ENCODE measurements at regions not wholly inside any gene's neighbourhood (a gene's known extent, or its start where the extent isn't known, plus 50 kb on each side); places are given as distances from the start of the nearest gene placed in this dataset.

DNA sequence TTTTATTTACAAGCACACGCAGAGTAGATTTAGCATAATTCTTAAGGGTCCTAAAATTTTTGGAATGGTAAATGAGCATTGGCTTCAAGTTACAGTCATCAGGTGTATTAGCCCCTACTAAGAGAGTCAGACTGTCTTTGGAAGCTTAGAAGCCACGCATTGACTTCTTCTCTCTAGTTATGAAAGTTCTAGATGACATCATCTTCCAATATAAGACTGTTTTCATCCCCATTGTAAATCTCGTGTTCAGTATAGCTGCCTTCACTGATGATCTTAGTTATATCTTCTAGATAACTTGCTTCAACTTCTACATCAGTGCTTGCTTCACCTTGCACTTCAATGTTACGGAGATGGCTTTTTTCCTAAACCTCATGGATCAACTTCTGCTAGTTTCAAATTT lies 148.8 kb upstream of the SLITRK1 start:
- DNase-seq (no peak), ATAC-seq (no peak)
- intact Hi-C loops (cut with DNase I), result no loop called here
- H3K27me3 ChIP-seq, result no peaks in the 10 kb centered on the region
- H3K27ac ChIP-seq, result no peak overlapping the region
- no peaks in the 10 kb centered on the region for H3K4me1 ChIP-seq
- no peak for TF ChIP-seq POLR2A (IDR thresholded peaks at IDR 0.05)
- TF ChIP-seq, protein P1, sequence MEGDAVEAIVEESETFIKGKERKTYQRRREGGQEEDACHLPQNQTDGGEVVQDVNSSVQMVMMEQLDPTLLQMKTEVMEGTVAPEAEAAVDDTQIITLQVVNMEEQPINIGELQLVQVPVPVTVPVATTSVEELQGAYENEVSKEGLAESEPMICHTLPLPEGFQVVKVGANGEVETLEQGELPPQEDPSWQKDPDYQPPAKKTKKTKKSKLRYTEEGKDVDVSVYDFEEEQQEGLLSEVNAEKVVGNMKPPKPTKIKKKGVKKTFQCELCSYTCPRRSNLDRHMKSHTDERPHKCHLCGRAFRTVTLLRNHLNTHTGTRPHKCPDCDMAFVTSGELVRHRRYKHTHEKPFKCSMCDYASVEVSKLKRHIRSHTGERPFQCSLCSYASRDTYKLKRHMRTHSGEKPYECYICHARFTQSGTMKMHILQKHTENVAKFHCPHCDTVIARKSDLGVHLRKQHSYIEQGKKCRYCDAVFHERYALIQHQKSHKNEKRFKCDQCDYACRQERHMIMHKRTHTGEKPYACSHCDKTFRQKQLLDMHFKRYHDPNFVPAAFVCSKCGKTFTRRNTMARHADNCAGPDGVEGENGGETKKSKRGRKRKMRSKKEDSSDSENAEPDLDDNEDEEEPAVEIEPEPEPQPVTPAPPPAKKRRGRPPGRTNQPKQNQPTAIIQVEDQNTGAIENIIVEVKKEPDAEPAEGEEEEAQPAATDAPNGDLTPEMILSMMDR (IDR thresholded peaks at IDR 0.05), result no peak
- H3K36me3 ChIP-seq, result no peaks in the 10 kb centered on the region
- H3K4me3 ChIP-seq, result no peak overlapping the region
- WGBS, 4 donors, result 80 to 85% (median 82%) methylated on average over 4 of the region's 4 CpGs
- H3K9me3 ChIP-seq, result no peaks in the 10 kb centered on the region

DNA sequence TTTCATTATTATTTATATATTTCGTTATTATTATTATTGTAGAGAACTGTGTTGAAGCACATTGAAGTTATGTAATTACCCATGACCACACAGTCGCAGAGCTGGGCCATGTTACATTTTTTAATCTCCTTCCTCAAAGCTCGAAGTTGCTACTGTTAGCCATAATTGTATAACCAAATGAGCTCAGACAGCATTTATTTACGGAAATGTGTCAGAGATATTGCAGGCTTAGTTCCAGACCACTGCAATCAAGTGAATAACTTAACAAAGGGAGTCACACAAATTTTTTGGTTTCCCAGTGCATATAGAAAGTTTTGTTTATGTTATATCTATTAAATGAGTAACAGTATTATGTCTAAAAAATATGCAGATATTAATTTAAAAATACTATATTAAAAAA lies 147.1 kb upstream of the SLITRK1 start:
- intact Hi-C loops (cut with DNase I), result no loop called here
- DNase-seq (no peak), ATAC-seq (no peak)
- H3K36me3 ChIP-seq, result no peaks in the 10 kb centered on the region
- H3K27me3 ChIP-seq, result no peaks in the 10 kb centered on the region
- H3K9me3 ChIP-seq, result no peaks in the 10 kb centered on the region
- 71 to 77% (median 75%) methylated on average over 4 of the region's 4 CpGs for WGBS, 4 donors
- no peak overlapping the region for H3K4me3 ChIP-seq
- H3K4me1 ChIP-seq, result no peaks in the 10 kb centered on the region
- TF ChIP-seq, protein P1 (IDR thresholded peaks at IDR 0.05), result no peak
- TF ChIP-seq POLR2A (IDR thresholded peaks at IDR 0.05), result no peak
- no peak overlapping the region for H3K27ac ChIP-seq

DNA sequence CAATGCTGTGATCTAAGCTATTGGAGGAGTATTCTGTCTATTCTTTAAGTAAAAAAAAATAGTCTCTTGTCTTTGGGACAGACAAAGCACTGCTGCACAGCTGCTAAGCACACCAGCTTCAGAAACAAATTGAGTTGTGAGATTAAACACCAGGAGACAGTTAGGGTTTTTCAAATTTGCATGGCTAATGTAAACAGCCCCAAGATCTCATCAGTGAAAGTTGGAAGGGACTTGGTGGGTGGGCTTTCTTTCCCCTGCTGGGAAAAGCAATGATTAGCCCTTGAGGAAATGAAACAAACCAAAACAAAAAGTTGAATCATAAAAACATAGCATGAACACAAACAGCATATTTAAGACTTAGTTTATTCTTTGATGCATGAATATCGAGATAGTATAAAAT lies 143.6 kb upstream of the SLITRK1 start:
- Histone ChIP-seq H3K4me1 (no peaks in the 10 kb centered on the region), H3K36me3 (no peaks in the 10 kb centered on the region), H3K9me3 (no peaks in the 10 kb centered on the region), H3K27ac (no peak overlapping the region), H3K4me3 (no peak overlapping the region), H3K27me3 (no peaks in the 10 kb centered on the region)
- TF ChIP-seq, protein P1 (IDR thresholded peaks at IDR 0.05), result no peak
- no peak for TF ChIP-seq POLR2A (IDR thresholded peaks at IDR 0.05)
- 47 to 63% (median 59%) methylated on average over 1 of the region's 1 CpG for WGBS, 4 donors
- DNase-seq, result no peak
- ATAC-seq, result no peak
- intact Hi-C loops (cut with DNase I), result no loop called here

DNA sequence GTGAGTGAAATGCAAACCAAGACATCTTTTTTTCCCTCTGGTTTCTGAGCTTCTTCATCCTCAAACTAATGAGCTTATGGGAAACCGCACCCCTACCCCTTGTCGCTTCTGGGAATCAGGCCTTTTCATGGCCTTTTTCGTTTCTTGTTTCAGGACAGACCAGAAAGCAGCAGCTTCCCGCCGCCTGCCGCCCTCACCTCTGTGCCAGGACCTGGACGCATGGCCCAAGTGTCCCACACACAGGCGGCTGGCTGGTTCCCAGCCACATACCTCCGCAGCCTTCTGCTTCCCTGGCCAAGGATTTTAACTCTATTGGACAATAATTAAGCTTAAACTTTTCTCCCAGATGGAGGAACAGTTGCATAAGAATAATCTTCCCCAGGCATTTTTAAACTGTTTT lies 114.1 kb upstream of the SLITRK1 start:
- no peak overlapping the region for H3K27ac ChIP-seq
- H3K9me3 ChIP-seq, result no peaks in the 10 kb centered on the region
- no peak for TF ChIP-seq POLR2A (IDR thresholded peaks at IDR 0.05)
- DNase-seq (no peak), ATAC-seq (no peak)
- whole genome bisulfite sequencing, 4 donors, result 86 to 91% (median 90%) methylated on average over 9 of the region's 9 CpGs
- no peaks in the 10 kb centered on the region for H3K36me3 ChIP-seq
- intact Hi-C loops (cut with DNase I), result no loop called here
- H3K4me1 ChIP-seq, result no peaks in the 10 kb centered on the region
- no peaks in the 10 kb centered on the region for H3K27me3 ChIP-seq
- no peak overlapping the region for H3K4me3 ChIP-seq

DNA sequence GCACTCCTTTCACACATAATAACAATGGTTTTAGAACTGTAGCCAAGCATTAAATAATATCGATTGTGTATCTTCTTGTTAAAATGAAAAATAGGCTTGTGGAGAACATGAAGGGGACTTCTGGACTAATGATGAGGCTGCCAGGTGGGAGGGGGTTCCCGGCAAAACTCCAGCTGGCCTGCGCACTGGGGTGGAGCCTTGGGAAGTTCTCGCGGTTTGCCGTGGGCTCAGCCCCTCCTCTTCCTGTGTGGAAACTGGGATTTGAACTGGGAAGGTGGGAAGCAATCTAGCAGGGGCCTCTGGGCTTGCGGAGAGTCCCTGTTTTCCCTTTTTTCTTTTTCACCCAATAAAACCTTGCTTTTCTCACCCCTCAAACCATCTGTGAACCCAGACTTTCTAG lies 113.7 kb upstream of the SLITRK1 start:
- intact Hi-C loops (cut with DNase I), result no loop called here
- no peaks in the 10 kb centered on the region for H3K36me3 ChIP-seq
- H3K4me1 ChIP-seq, result no peaks in the 10 kb centered on the region
- WGBS, 4 donors, result 86 to 92% (median 90%) methylated on average over 7 of the region's 7 CpGs
- no peak for DNase-seq
- H3K27ac ChIP-seq, result no peak overlapping the region
- H3K9me3 ChIP-seq, result no peaks in the 10 kb centered on the region
- no peak overlapping the region for H3K4me3 ChIP-seq
- TF ChIP-seq, protein P1 (IDR thresholded peaks at IDR 0.05), result no peak
- TF ChIP-seq POLR2A (IDR thresholded peaks at IDR 0.05), result no peak
- no peaks in the 10 kb centered on the region for H3K27me3 ChIP-seq
- ATAC-seq, result no peak
